ENCODE measurements at regions not wholly inside any gene's neighbourhood (a gene's known extent, or its start where the extent isn't known, plus 50 kb on each side); places are given as distances from the start of the nearest gene placed in this dataset.

- H3K27ac ChIP-seq (ENCODE audit: low read length), result no peak overlapping the region
- peaks cover 0 to 6% of the 10 kb centered on the region in 2 experiments for H3K4me1 ChIP-seq (ENCODE audit: control insufficient read depth in 1 of 2, extremely low read depth in 1 of 2, insufficient read depth in 2 of 2, low read length in 2 of 2)
- 95% methylated on average over 3 of the region's 7 CpGs for WGBS (ENCODE audit: insufficient coverage)
- no peak overlapping the region for H3K4me3 ChIP-seq (ENCODE audit: control insufficient read depth in 1 of 2, extremely low read depth in 1 of 2, low read length in 1 of 2)
- ATAC-seq (replicated peaks in 1 of 4) (no peak), DNase-seq (no peak)
- POLR2A ChIA-PET, result interaction anchor here in 1 of 2 donors (0.8 kb wide), 1 partner anchor 84 kb away, joined by 4 read pairs; no protein-coding TSS in a partner anchor
- H3K4me3 Mint-ChIP-seq, result no peak overlapping the region
- H3K27me3 Mint-ChIP-seq, result peaks cover 8 to 25% of the 10 kb centered on the region in 2 donors
- peaks cover 5 to 7% (median 5%) of the 10 kb centered on the region in 3 donors for H3K4me1 Mint-ChIP-seq
- H3K36me3 ChIP-seq (ENCODE audit: control insufficient read depth in 2 of 2, extremely low read depth in 1 of 2, insufficient read depth in 1 of 2, low read length in 1 of 2), result no peaks in the 10 kb centered on the region
- H3K36me3 Mint-ChIP-seq, result no peaks in the 10 kb centered on the region
- H3K9me3 ChIP-seq, result no peaks in the 10 kb centered on the region
- no peak overlapping the region for H3K27ac Mint-ChIP-seq
- peaks cover 0 to 63% of the 10 kb centered on the region in 2 experiments for H3K27me3 ChIP-seq (replicated peaks in 1 of 2; ENCODE audit: control insufficient read depth in 2 of 2, extremely low read depth in 1 of 2, insufficient read depth in 2 of 2, low read length in 1 of 2)
- H3K9me3 Mint-ChIP-seq, result no peaks in the 10 kb centered on the region
- CTCF ChIA-PET, result no interaction called here
Measured at GRCh38 chr10:5585517-5586206, 60.9 kb downstream of the CALML3 start.

DNA sequence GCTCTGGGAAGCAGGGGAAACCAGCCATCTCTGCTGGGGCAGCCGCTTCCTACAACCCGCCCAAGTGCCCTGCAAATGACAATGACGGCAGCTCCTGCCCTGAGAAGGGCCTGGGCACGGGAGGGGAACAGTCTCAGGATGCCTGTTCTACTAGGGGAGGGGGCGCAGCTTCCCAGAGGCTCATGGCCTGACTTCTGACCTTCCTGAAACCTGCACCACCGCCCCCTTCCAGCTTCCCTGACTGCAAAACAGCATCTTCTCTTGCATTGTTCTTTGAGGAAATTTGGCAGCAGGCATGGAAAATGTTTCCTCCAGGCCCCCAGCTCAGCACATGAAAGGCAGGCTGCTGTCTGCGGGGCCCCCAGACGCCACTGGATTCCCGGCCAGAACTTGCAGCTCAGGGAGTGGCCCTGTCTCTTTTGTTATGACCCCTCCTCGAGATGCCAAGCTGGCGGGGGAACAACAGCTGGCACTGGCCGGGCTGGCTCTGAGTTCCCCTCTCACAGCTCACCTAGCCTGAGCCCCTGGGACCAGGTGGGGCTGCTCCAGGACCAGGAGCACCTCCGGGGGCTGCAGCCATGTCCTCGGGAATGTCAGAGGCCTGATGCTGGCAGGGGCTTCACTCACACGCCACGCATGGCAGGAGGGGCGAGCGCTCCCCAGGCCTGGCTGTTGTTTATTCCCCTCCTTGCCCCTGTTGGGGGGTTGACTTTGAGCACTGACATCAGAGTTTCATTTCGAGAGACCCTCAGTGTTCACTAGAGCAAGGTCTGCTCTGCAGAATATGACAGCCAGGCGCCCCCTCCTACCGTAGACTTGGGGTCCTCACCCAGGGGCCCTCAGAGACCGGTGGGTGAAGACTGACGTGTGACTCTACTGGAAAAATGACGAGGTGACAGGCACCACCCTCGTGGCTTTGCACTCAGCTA, 62.7 kb downstream of the CALML3 start:
- ATAC-seq (replicated peaks in 1 of 4) (no peak), DNase-seq (no peak)
- peaks cover 0 to 72% of the 10 kb centered on the region in 2 experiments for H3K27me3 ChIP-seq (replicated peaks in 1 of 2; ENCODE audit: control insufficient read depth in 2 of 2, extremely low read depth in 1 of 2, insufficient read depth in 2 of 2, low read length in 1 of 2)
- H3K27me3 Mint-ChIP-seq, result peaks cover 16 to 30% of the 10 kb centered on the region in 2 donors
- H3K27ac Mint-ChIP-seq, result no peak overlapping the region
- 86% methylated on average over 23 of the region's 25 CpGs for WGBS (ENCODE audit: insufficient coverage)
- no peaks in the 10 kb centered on the region for H3K9me3 ChIP-seq
- ChIA-PET POLR2A (no interaction called here), CTCF (no interaction called here)
- peaks cover 5 to 9% (median 5%) of the 10 kb centered on the region in 3 donors for H3K4me1 Mint-ChIP-seq
- no peaks in the 10 kb centered on the region for H3K36me3 ChIP-seq (ENCODE audit: control insufficient read depth in 2 of 2, extremely low read depth in 1 of 2, insufficient read depth in 1 of 2, low read length in 1 of 2)
- no peak overlapping the region for H3K4me3 Mint-ChIP-seq
- no peak overlapping the region for H3K27ac ChIP-seq (ENCODE audit: low read length)
- no peaks in the 10 kb centered on the region for H3K36me3 Mint-ChIP-seq
- no peaks in the 10 kb centered on the region for H3K9me3 Mint-ChIP-seq
- peaks cover 0 to 7% of the 10 kb centered on the region in 2 experiments for H3K4me1 ChIP-seq (ENCODE audit: control insufficient read depth in 1 of 2, extremely low read depth in 1 of 2, insufficient read depth in 2 of 2, low read length in 2 of 2)
- H3K4me3 ChIP-seq (ENCODE audit: control insufficient read depth in 1 of 2, extremely low read depth in 1 of 2, low read length in 1 of 2), result no peak overlapping the region

DNA sequence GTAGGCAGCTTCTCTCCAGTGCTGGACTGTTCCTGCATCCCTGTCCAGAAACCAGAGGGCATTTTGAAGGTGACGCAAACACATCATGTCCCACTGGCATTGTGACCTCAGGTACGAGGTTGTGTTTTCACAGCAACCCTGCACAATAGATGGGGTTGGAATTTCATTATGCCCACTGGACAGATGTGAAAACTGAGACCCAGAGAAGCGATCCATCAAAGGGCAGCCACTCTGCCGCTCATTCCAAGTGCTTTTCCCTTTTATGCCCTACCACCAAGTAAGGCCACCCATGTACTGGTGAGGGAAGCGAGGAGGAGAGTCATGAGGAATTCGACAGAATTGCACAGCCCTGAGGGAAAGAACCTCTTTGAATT, 63.3 kb downstream of the CALML3 start:
- no peaks in the 10 kb centered on the region for H3K9me3 Mint-ChIP-seq
- H3K36me3 Mint-ChIP-seq, result no peaks in the 10 kb centered on the region
- no peak overlapping the region for H3K4me3 Mint-ChIP-seq
- Histone ChIP-seq H3K4me1 (ENCODE audit: control insufficient read depth in 1 of 2, extremely low read depth in 1 of 2, insufficient read depth in 2 of 2, low read length in 2 of 2) (peaks cover 0 to 7% of the 10 kb centered on the region in 2 experiments), H3K9me3 (no peaks in the 10 kb centered on the region), H3K27me3 (replicated peaks in 1 of 2; ENCODE audit: control insufficient read depth in 2 of 2, extremely low read depth in 1 of 2, insufficient read depth in 2 of 2, low read length in 1 of 2) (peaks cover 0 to 71% of the 10 kb centered on the region in 2 experiments), H3K36me3 (ENCODE audit: control insufficient read depth in 2 of 2, extremely low read depth in 1 of 2, insufficient read depth in 1 of 2, low read length in 1 of 2) (no peaks in the 10 kb centered on the region), H3K4me3 (ENCODE audit: control insufficient read depth in 1 of 2, extremely low read depth in 1 of 2, low read length in 1 of 2) (no peak overlapping the region), H3K27ac (ENCODE audit: low read length) (no peak overlapping the region)
- ChIA-PET CTCF (no interaction called here), POLR2A (no interaction called here)
- ATAC-seq (replicated peaks in 1 of 4) (no peak), DNase-seq (no peak)
- 81% methylated on average over 3 of the region's 6 CpGs for WGBS (ENCODE audit: insufficient coverage)
- peaks cover 5 to 11% (median 5%) of the 10 kb centered on the region in 3 donors for H3K4me1 Mint-ChIP-seq
- peaks cover 19 to 32% of the 10 kb centered on the region in 2 donors for H3K27me3 Mint-ChIP-seq
- no peak overlapping the region for H3K27ac Mint-ChIP-seq

- Mint-ChIP-seq H3K36me3 (no peaks in the 10 kb centered on the region), H3K27ac (no peak overlapping the region), H3K9me3 (no peaks in the 10 kb centered on the region), H3K27me3 (peaks cover 19 to 35% of the 10 kb centered on the region in 2 donors), H3K4me1 (peaks cover 5 to 11% (median 5%) of the 10 kb centered on the region in 3 donors), H3K4me3 (no peak overlapping the region)
- ChIA-PET POLR2A (no interaction called here), CTCF (no interaction called here)
- H3K36me3 ChIP-seq (ENCODE audit: control insufficient read depth in 2 of 2, extremely low read depth in 1 of 2, insufficient read depth in 1 of 2, low read length in 1 of 2), result no peaks in the 10 kb centered on the region
- DNase-seq, result no peak
- peaks cover 0 to 66% of the 10 kb centered on the region in 2 experiments for H3K27me3 ChIP-seq (replicated peaks in 1 of 2; ENCODE audit: control insufficient read depth in 2 of 2, extremely low read depth in 1 of 2, insufficient read depth in 2 of 2, low read length in 1 of 2)
- ATAC-seq (replicated peaks in 1 of 4), result no peak
- WGBS (ENCODE audit: insufficient coverage), result 74% methylated on average over 2 of the region's 5 CpGs
- H3K4me3 ChIP-seq (ENCODE audit: control insufficient read depth in 1 of 2, extremely low read depth in 1 of 2, low read length in 1 of 2), result no peak overlapping the region
- H3K27ac ChIP-seq (ENCODE audit: low read length), result no peak overlapping the region
- H3K9me3 ChIP-seq, result no peaks in the 10 kb centered on the region
- H3K4me1 ChIP-seq (ENCODE audit: control insufficient read depth in 1 of 2, extremely low read depth in 1 of 2, insufficient read depth in 2 of 2, low read length in 2 of 2), result peaks cover 0 to 7% of the 10 kb centered on the region in 2 experiments
Measured at GRCh38 chr10:5588603-5589002, 63.8 kb downstream of the CALML3 start.
